GM20000 (cell line): ENCODE measurements at regions not wholly inside any gene's neighbourhood (a gene's known extent, or its start where the extent isn't known, plus 50 kb on each side); places are given as distances from the start of the nearest gene placed in this dataset.
"Not testable (repeated sequence)": the region's sequence is repeated elsewhere in the genome, so short reads cannot be mapped to it uniquely, and the experiment has no call there.

Experiments
- DNase-seq: peaks from one replicate; pipeline ENCODE4 v3.0.0; 2012; ENCODE audit warnings: low spot score
- CTCF ChIP-seq: IDR thresholded peaks from 2 replicates; pipeline ENCODE4 v1.5.1; 2012; ENCODE audit warnings: mild to moderate bottlenecking, control low read depth; ENCODE audit errors: extremely low read depth, missing control alignments

- no peak for TF ChIP-seq CTCF
- no peak for DNase-seq
Measured at GRCh38 chr5:116881921-116882531, 307.4 kb upstream of the SEMA6A start.

GRCh38 chr5:116880601-116881000 is 306.0 kb upstream of the SEMA6A start:
- no peak for TF ChIP-seq CTCF
- DNase-seq = no peak

GRCh38 chr5:116880150-116880549 is 305.5 kb upstream of the SEMA6A start:
- no peak for TF ChIP-seq CTCF
- DNase-seq = no peak

DNA sequence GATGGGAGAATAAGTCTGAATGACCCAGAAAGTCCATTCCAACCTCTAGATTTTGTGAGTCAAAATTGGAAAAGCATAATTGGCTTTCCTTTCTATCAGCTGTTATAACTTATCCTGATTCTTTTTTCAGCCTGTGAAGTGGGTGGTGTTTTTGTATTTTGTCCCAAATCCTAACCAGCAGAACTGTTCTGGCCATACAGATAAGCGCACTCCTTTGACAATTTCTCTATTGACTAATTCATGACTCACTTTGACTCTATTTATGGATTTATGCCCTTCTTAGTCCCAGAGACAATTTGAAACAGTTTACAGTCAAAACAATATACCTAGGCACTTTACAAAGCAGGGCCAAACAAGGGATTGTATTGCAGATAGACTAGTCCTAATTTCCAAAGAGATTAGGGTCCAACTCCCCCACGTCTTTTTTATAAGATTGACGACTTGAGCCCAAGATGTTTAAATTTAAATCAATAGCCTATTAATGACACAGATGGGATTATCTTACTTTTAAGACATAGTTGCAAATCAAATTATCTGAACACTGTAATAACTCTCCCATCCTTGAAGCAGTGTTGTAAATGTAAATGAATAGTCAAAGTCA is 301.7 kb upstream of the SEMA6A start:
- no peak for DNase-seq
- TF ChIP-seq CTCF = no peak

- TF ChIP-seq CTCF = no peak
- DNase-seq = no peak
Measured at GRCh38 chr5:116872986-116873385, 298.4 kb upstream of the SEMA6A start.

- TF ChIP-seq CTCF = no peak
Measured at GRCh38 chr5:116872486-116872885, 297.9 kb upstream of the SEMA6A start.

DNA sequence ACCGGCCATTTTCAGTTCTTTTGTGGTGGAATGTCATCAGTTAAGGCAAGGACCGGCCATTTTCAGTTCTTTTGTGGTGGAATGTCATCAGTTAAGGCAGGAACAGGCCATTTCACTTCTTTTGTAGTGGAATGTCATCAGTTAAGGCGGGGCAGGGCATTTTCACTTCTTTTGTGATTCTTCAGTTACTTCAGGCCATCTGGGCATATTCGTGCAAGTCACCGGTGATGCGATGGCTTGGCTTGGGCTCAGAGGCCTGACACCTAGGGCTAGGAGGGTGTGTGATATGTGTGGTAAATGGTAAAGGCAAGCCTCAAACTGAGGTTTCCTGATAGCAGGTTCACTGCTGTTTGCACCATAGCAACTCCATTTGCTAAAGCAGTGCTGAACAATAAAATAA is 293.2 kb upstream of the SEMA6A start:
- not testable (repeated sequence) for DNase-seq

More at GRCh38 chr5:116872486-116872885, 297.9 kb upstream of the SEMA6A start:
- DNase-seq = no peak

GRCh38 chr5:116865651-116866050 is 291.0 kb upstream of the SEMA6A start:
- DNase-seq = no peak
- TF ChIP-seq CTCF = no peak
